ENCODE measurements at regions not wholly inside any gene's neighbourhood (a gene's known extent, or its start where the extent isn't known, plus 50 kb on each side); places are given as distances from the start of the nearest gene placed in this dataset.

GRCh38 chr4:96585304-96585703 is 745.4 kb downstream of the PDHA2 start:
- DNase-seq: no peak

DNA sequence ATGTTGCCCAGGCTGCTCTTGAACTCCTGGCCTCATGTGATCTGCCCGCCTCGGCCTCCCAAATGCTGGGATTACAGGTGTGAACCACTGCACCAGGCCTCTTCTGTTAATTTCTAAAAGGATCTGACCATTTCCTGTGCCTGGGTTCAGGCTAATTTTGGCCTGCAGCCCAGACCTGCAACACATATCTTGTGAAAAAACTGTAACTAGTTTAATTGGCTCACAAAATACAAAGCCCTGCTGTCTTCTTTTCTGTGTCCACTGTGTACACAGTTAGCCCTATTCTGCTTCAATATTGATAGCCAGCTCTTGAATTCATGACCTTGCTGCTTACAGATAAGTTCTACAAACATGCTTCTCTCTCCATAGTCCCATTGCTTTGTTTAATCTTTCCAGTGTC is 753.5 kb downstream of the PDHA2 start:
- DNase-seq: peak in 2 of 3 experiments; percentile 15 to 61

DNA sequence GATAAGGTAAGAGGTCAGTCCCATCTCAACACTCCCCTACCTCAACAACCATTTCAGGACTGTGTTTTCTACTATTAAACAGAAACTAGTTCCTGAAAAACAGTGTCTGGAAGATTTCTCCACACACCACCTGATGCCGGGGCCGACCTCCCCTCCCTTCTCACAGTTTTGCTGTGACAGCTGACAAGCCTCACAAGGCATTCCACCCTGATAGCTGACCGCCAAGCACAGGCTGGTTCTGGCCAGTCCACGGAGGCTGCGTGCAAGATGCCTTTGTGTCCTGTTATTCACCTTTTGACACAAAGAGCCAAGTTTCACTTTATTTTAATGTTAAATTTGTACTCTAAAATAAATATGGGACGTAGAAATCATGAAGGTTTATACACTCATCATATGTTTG is 758.6 kb downstream of the PDHA2 start:
- no peak for DNase-seq

GRCh38 chr4:96599752-96600151 is 759.9 kb downstream of the PDHA2 start:
- peak in 1 of 3 experiments; percentile 58 for DNase-seq

DNA sequence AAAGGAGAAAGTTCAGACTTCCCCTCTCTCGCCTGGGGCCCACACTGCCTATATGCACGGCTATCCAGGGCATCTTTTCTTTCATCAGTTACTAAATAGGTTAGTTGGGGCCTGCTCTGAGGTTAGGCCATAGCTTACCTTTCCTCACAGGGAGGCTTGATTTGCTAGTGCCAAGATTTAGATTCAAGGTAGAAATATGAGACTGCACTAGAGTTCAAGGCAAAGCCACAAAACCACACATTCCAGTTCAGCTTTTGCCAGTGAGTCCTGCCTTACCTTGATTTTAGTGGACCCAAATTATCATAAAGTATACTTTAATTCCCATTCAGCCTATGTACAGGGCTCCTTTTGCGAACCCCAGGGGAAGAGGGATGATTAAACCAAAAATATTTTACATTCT is 762.8 kb downstream of the PDHA2 start:
- no peak for DNase-seq

- no peak for DNase-seq
Observed at GRCh38 chr4:96603641-96604040, 763.7 kb downstream of the PDHA2 start.

GRCh38 chr4:96606451-96606850 is 766.6 kb downstream of the PDHA2 start:
- no peak for DNase-seq

DNA sequence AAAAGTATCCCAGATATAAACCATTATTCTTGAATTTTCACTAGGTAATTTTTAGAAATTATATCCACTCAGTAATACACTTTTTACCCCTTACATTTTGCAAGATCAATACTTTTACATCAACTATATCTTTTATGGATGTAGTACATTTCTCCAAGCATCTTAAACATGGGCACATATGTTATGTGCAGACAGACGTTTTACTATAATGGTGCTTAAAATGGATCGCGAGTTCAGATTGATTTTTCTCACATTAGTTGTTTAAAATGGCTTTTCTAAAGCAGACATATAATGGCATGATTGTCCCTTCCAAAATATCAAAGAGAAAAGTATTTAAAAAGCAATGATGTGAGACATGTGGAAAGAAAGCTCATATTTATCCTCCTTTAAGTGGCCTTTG is 786.1 kb downstream of the PDHA2 start:
- no peak for DNase-seq

GRCh38 chr4:96630839-96631238 is 790.9 kb downstream of the PDHA2 start:
- DNase-seq: no peak

GRCh38 chr4:96637971-96638412 is 798.1 kb downstream of the PDHA2 start:
- DNase-seq: peak in 2 of 3 experiments; percentile 28 to 80

- DNase-seq: no peak
Observed at GRCh38 chr4:96639932-96640331, 800.0 kb downstream of the PDHA2 start.

GRCh38 chr4:96642490-96642889 is 802.6 kb downstream of the PDHA2 start:
- no peak for DNase-seq

DNA sequence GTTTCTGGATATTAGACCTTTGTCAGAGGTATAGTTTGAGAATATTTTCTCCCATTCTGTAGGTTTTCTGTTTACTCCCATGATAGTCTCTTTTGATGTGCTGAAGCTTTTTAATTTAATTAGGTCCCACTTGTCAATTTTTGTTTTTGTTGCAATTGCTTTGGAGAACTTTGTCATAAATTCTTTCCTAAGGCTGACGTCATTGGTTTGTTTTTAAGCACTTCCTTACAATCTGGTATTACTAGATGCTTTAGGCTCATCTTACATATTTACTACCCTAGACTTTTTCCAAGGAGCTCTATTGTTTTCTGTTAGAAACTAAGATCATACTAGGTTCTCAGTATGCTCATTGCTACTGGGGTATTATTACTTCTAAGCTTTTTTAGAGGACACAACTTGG is 806.3 kb downstream of the PDHA2 start:
- DNase-seq: no peak

DNA sequence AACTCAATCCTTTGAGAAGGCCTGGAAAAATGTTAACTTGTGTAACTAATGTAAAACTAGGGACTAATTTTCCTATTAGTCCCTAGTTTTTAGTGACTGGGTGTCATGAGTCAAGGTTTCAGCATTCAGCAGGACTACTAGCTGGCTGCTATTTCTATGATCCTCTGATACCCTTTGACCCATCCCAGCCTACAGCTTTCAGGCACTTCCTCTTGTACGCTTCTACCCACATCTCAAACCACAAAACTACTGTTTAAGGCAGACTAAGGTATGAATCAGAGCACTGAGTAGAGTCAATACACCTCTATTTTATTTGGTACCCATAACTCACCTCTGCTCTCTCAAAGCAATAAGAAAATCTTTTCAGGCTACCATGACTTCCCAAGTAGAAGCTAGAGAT is 809.6 kb downstream of the PDHA2 start:
- no peak for DNase-seq

DNA sequence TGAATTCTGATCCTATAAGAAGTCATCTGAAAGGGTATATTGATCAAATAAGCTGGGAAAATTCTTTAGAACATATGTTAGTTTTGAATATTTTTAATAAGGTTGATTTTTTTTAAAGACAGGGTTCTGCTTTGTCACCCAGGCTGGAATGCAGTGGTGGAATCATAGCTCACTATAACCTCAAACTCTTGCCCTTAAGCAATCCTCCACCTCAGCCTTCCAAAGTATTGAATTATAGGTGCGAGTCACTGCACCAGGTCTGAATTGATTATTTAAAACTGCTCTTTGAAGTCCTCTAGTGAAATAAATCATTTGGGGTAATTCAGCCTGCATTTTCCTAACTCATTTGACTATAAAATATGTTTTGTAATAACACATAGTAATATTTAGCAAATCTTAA is 812.3 kb downstream of the PDHA2 start:
- DNase-seq: no peak

GRCh38 chr4:96652821-96653220 is 812.9 kb downstream of the PDHA2 start:
- no peak for DNase-seq

GRCh38 chr4:96654045-96654444 is 814.2 kb downstream of the PDHA2 start:
- no peak for DNase-seq

DNA sequence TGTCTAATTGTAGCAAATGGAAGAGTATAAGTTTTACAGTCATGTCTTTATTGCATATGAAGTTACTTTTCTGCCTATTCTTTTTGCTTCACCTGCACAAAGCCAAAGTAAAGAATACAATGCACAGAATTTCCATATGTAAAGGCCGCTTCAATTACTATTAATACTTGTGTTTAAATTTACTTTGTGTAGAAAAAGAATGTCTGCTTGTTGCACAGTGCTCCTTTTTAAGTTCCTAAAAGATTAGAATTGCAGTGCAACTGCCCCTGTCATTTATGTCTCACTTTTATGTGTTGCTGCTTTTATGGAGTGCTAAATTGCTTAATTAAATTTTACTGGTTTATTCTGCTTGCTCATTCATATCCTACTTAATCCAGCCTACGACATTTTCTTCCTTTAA is 830.5 kb downstream of the PDHA2 start:
- DNase-seq: peak in 1 of 3 experiments; percentile 19

DNA sequence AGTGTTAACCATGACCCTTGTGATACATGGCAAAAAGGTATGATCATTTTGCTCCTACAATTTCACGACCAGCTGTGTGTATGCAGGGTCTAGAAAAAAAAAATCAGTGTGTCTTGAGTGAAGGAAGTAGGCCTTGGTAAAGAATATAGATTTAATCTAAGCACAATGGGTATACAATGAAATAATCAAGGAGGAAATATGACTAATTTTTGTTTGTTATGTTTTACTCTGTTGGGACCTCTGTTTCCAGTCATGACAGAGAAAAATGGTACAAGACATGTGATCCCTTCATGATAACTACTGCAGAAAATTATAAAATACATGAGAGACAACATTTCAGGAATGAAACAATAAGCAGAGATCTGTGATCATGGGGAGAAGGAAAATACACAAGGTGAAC is 835.5 kb downstream of the PDHA2 start:
- DNase-seq: no peak

GRCh38 chr4:96675896-96676295 is 836.0 kb downstream of the PDHA2 start:
- no peak for DNase-seq

DNA sequence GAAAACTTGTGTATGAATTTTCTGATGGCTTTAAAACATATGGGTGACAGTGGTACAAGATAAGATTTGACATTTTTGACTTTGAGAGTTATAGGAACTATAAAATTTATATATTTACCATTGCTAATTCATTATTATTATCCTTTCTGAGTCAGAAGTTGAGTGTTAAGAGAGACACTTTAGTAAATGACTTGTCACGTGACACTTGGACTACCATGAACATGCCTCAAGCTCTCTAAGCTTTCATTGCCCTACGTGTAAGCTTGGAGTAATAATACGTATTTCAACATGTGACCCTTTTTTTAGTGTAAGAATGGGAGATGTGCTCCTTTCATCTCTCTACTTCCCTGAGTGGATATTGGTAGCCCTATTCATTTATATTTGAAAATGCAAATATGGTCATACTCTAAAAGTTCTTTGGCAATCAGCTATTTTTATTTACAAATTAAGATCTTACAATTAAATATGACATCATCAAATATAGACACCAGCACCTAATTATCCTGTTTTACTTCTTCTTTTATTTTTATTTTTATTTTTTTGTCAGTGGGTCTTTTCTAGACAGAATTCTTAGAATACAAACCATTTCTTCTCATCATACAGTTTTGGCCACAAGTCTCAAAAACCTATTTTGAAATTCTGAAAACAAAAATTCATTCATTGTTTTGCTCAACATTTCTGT is 837.0 kb downstream of the PDHA2 start:
- DNase-seq: no peak

- no peak for DNase-seq
Observed at GRCh38 chr4:96677499-96677898, 837.6 kb downstream of the PDHA2 start.

GRCh38 chr4:96681218-96681617 is 841.3 kb downstream of the PDHA2 start:
- no peak for DNase-seq

DNA sequence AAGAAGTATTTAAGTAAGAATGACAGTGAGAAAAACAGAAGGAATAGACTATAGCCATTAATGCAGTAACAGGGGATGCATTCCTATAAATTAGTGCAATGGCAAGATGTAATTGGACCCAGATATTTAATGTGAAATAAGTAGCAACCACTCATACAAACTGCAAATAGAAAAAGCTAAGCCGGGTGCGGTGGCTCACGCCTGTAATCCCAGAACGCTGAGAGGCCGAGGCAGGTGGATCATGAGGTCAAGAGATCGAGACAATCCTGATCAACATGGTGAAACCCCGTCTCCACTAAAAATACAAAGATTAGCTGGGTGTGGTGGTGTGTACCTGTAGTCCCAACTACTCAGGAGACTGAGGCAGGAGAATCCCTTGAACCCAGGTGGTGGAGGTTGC is 845.8 kb downstream of the PDHA2 start:
- no peak for DNase-seq

DNA sequence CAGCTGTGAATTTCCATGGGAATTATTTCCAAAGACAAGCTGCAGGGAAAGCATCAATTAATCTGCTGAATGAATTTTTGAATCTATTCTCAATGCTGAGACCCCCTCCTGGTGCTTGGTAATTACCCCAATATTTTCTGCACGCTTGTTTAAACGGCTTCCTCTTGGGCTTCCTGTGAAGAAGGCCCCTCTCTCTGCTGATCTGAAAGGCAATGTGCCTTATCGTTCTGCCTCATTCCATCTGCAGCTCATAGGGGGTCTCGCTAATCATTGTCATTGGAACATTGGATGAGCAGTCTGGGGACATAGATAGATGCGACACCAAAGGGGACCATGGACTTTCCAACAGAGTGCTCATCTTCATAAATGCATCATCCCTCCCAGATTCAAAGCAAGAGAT is 851.6 kb downstream of the PDHA2 start:
- peak in 2 of 3 experiments; percentile 6 to 35 for DNase-seq

All from NCI-H1417 (cell line).